Heart left ventricle (tissue), 16 donors: ENCODE measurements at regions not wholly inside any gene's neighbourhood (a gene's known extent, or its start where the extent isn't known, plus 50 kb on each side); places are given as distances from the start of the nearest gene placed in this dataset.
A peak's percentile ranks its signal among the peaks of the same experiment; 100 is the strongest.

ENCODE experiments used
- ATAC-seq, 4 donors: fragments of 200-7000 bp; cut with Tn5 transposase; one replicate each; pipeline ENCODE4 v1.9.1; 2020 to 2022; ENCODE audit warnings: moderate library complexity in 4 of 4, mild to moderate bottlenecking in 3 of 4, moderate number of reproducible peaks in 1 of 4
- DNase-seq, 5 donors: peaks; one replicate each; pipeline ENCODE4 v3.0.0-alpha.2; 2020
- H3K27ac ChIP-seq, 12 donors: fragments of 200-600 bp; sonication (generic) in 4 of 12; one replicate each; pipeline versions ENCODE4 v1.5.0 to v1.8.0; 2016 to 2022; ENCODE audit warnings: mild to moderate bottlenecking in 2 of 12
- H3K27me3 ChIP-seq, 9 donors: fragments of 200-600 bp; sonication (generic) in 2 of 9; one replicate each; pipeline versions ENCODE4 v1.5.1 to v1.8.0; 2016 to 2022; ENCODE audit warnings: mild to moderate bottlenecking in 3 of 9
- H3K36me3 ChIP-seq, 9 donors: fragments of 200-600 bp; sonication (generic) in 2 of 9; one replicate each; pipeline versions ENCODE4 v1.5.0 to v1.8.0; 2018 to 2022; ENCODE audit warnings: mild to moderate bottlenecking in 2 of 9
- H3K4me1 ChIP-seq, 12 donors: fragments of 200-600 bp; sonication (generic) in 4 of 12; one replicate each; pipeline versions ENCODE4 v1.5.0 to v1.8.0; 2016 to 2022; ENCODE audit warnings: mild to moderate bottlenecking in 3 of 12
- H3K4me3 ChIP-seq, 12 donors: fragments of 200-600 bp; sonication (generic) in 4 of 12; one replicate each; pipeline versions ENCODE4 v1.5.0 to v1.8.0; 2017 to 2022; ENCODE audit warnings: mild to moderate bottlenecking in 9 of 12, moderate library complexity in 4 of 12
- H3K9me3 ChIP-seq, 12 donors: fragments of 200-600 bp; sonication (generic) in 4 of 12; one replicate each; pipeline versions ENCODE4 v1.5.0 to v1.8.0; 2016 to 2022; ENCODE audit warnings: mild to moderate bottlenecking in 1 of 12
- POLR2A ChIP-seq, 2 donors: fragments of 450-650 bp; IDR thresholded peaks; one replicate each; pipeline ENCODE4 v1.6.1; 2017; ENCODE audit warnings: antibody characterized with exemption in 2 of 2, mild to moderate bottlenecking in 2 of 2, moderate library complexity in 2 of 2
- WGBS, 4 donors: extraction: QIAGEN DNeasy Blood & Tissue Kit in 2 of 4; methylation state at CpG; one replicate each; pipeline versions ENCODE4 v1.1.5 to v1.1.7; 2013 to 2018; 5-methylcytosine and 5-hydroxymethylcytosine counted together
- intact Hi-C, 10 donors: fragments of 100-400 bp; cut with DNase I; formaldehyde crosslinking; loops; one replicate each; pipeline versions ENCODE4 v1.11.1 to v1.14.2; 2022
- TF ChIP-seq, protein P1 (sequence below), 12 donors: fragments of 200-600 bp; sonication (generic) in 4 of 12; IDR thresholded peaks; one replicate each; pipeline versions ENCODE4 v1.5.0 to v1.8.0; 2018 to 2022; ENCODE audit warnings: antibody characterized with exemption in 12 of 12, mild to moderate bottlenecking in 5 of 12
- donor health status: ischemic (EF 13 %, LVEDD 7.1; RV severe dilation, severe dysfunction).
- donor health status: healthy with polysubstance abuse.
- donor health status: DM: no; HTN: yes; CAD: no.
- donor health status: DM: no; HTN: no; CAD: no.
- donor health status: ischemic (EF 25% LVEDD 6.9; RV normal size, moderate dysfunction).
- donor health status: ischemic (EF 25% LVEDD 5.7; RV mildly dilated, moderate dysfunction).
- donor health status: healthy.
- donor health status: DM: yes; HTN: yes; CAD: no.
- donor health status: ischemic (EF 35%, LVEDD 5.7; RV mildly dilated, moderate dysfunction).
- donor health status: nonischemic (EF 11% LVEDD 7.7; RV severe dilation, severe dysfunction).
- donor health status: DM: yes; HTN: yes; CAD: no.
- donor health status: PGD.
- donor health status: ischemic (EF 29% LVEDD 5.4; RV normal size, mild dysfunction).
- donor health status: nonischemic (EF 23%, LVEDD 6.1; RV moderate dilation, normal function).

GRCh38 chr12:45646851-45647581, 82.5 kb upstream of the ARID2 start:
- Histone ChIP-seq H3K36me3 (no peaks in the 10 kb centered on the region), H3K9me3 (no peaks in the 10 kb centered on the region), H3K4me1 (peaks cover 0 to 15% (median 0%) of the 10 kb centered on the region in 12 donors), H3K27me3 (no peaks in the 10 kb centered on the region), H3K27ac (no peak overlapping the region), H3K4me3 (no peak overlapping the region)
- WGBS, 4 donors: 92 to 96% (median 93%) methylated on average over 4 of the region's 4 CpGs
- intact Hi-C loops: no loop called here
- no peak for DNase-seq
- no peak for ATAC-seq
- TF ChIP-seq, protein P1, sequence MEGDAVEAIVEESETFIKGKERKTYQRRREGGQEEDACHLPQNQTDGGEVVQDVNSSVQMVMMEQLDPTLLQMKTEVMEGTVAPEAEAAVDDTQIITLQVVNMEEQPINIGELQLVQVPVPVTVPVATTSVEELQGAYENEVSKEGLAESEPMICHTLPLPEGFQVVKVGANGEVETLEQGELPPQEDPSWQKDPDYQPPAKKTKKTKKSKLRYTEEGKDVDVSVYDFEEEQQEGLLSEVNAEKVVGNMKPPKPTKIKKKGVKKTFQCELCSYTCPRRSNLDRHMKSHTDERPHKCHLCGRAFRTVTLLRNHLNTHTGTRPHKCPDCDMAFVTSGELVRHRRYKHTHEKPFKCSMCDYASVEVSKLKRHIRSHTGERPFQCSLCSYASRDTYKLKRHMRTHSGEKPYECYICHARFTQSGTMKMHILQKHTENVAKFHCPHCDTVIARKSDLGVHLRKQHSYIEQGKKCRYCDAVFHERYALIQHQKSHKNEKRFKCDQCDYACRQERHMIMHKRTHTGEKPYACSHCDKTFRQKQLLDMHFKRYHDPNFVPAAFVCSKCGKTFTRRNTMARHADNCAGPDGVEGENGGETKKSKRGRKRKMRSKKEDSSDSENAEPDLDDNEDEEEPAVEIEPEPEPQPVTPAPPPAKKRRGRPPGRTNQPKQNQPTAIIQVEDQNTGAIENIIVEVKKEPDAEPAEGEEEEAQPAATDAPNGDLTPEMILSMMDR (IDR thresholded peaks at IDR 0.05): no peak
- no peak for TF ChIP-seq POLR2A (IDR thresholded peaks at IDR 0.05)

DNA sequence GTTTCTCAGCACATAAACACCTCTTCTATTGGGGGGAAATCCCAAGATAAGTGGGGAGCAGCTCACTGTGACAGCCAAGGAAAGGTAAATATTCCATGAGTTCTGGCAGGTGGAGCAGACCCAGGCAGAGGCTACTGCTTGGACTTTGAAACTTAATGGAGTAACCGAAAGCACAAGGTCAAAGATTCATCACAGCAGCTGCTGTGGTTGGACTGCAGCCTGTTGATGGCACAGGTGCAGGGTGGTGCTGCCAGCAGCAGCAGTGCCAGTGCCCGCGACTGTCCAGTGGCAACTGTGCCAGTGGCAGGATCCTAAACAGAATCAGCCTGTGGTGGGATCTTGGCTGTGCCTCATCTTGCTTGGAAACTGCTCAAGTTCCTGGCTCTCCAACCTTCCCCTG, 81.4 kb upstream of the ARID2 start:
- ATAC-seq (peak; percentile 71 to 88 (median 74)), DNase-seq (peak in 3 of 5 donors; percentile 19 to 57 (median 47))
- Histone ChIP-seq H3K4me1 (peaks cover 0 to 15% (median 0%) of the 10 kb centered on the region in 12 donors), H3K27ac (no peak overlapping the region), H3K27me3 (no peaks in the 10 kb centered on the region), H3K9me3 (no peaks in the 10 kb centered on the region), H3K36me3 (no peaks in the 10 kb centered on the region), H3K4me3 (no peak overlapping the region)
- intact Hi-C loops: no loop called here
- TF ChIP-seq, protein P1 (IDR thresholded peaks at IDR 0.05): no peak
- TF ChIP-seq POLR2A (IDR thresholded peaks at IDR 0.05): no peak
- 50 to 66% (median 60%) methylated on average over 3 of the region's 3 CpGs for WGBS, 4 donors

- Histone ChIP-seq H3K4me3 (no peak overlapping the region), H3K36me3 (no peaks in the 10 kb centered on the region), H3K27ac (no peak overlapping the region), H3K9me3 (no peaks in the 10 kb centered on the region), H3K27me3 (no peaks in the 10 kb centered on the region), H3K4me1 (peaks cover 0 to 8% (median 0%) of the 10 kb centered on the region in 12 donors)
- ATAC-seq: no peak
- TF ChIP-seq, protein P1 (IDR thresholded peaks at IDR 0.05): no peak
- TF ChIP-seq POLR2A (IDR thresholded peaks at IDR 0.05): no peak
- intact Hi-C loops: no loop called here
- DNase-seq: no peak
- 89 to 93% (median 91%) methylated on average over 1 of the region's 1 CpG for WGBS, 4 donors
Measured at GRCh38 chr12:45651029-45651428, 78.5 kb upstream of the ARID2 start.

DNA sequence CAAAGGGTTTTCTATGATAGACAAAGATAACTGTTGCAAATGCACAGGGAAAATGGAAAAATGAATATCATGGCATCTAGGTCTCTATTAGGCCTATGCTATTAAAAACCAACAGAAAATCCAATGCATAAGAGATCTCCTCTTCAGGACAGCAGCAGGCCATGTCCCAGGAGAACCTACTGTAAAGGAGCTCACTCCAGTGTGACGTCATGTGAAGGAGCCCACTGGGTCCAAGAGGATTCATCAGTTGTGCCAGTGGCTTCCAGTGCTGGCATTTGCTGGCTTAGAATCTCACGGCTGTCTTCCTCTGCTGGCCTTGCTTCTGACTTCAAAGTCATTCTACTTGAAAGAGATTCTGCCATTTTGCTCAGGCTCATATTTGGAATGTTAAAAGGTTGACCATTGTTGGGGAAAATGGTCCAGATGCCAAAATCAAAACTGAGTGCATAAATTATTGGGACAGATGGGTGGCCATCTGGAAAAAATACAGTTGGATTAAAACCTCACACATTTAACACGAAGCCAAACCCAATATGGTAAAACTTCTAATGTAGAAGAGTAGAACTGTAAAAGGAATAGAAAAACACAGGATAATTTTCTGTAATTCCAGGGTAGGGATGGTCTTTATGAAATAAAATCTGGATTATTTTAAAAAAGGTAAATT, 75.4 kb upstream of the ARID2 start:
- DNase-seq (no peak), ATAC-seq (no peak)
- Histone ChIP-seq H3K27me3 (no peaks in the 10 kb centered on the region), H3K4me1 (peaks cover 0 to 4% (median 0%) of the 10 kb centered on the region in 12 donors), H3K4me3 (no peak overlapping the region), H3K36me3 (no peaks in the 10 kb centered on the region), H3K27ac (no peak overlapping the region), H3K9me3 (no peaks in the 10 kb centered on the region)
- intact Hi-C loops: no loop called here
- TF ChIP-seq POLR2A (IDR thresholded peaks at IDR 0.05): no peak
- TF ChIP-seq, protein P1 (IDR thresholded peaks at IDR 0.05): no peak
- 83 to 93% (median 92%) methylated on average over 3 of the region's 3 CpGs for WGBS, 4 donors
